Activated naive CD4-positive, alpha-beta T cell treated with anti-CD3 and anti-CD28 coated beads for 36 hours (primary cell): ENCODE measurements at regions not wholly inside any gene's neighbourhood (a gene's known extent, or its start where the extent isn't known, plus 50 kb on each side); places are given as distances from the start of the nearest gene placed in this dataset.

Experiments
- CTCF ChIA-PET: fragments of 350-600 bp; sonication (Branson Sonifier 250); formaldehyde crosslinking; loops from one replicate; lab custom pipeline; 2021; ENCODE audit warnings: antibody characterized with exemption; lab: Charles Lee
- DNase-seq: peaks from one replicate; pipeline ENCODE4 v3.0.0-alpha.2; 2020
- H3K27ac Mint-ChIP-seq: one replicate; pipeline ENCODE4 v1.8.0; 2021; ENCODE audit warnings: mild to moderate bottlenecking, mixed read lengths
- H3K27me3 Mint-ChIP-seq: one replicate; pipeline ENCODE4 v1.8.0; 2021; ENCODE audit warnings: low read depth, mixed read lengths
- H3K36me3 Mint-ChIP-seq: one replicate; pipeline ENCODE4 v1.8.0; 2021; ENCODE audit warnings: low read depth, mixed read lengths
- H3K4me1 Mint-ChIP-seq: one replicate; pipeline ENCODE4 v1.8.0; 2021; ENCODE audit warnings: low read depth, mixed read lengths
- H3K4me3 Mint-ChIP-seq: one replicate; pipeline ENCODE4 v1.8.0; 2021; ENCODE audit warnings: mild to moderate bottlenecking, moderate library complexity, mixed read lengths
- H3K9me3 Mint-ChIP-seq: one replicate; pipeline ENCODE4 v1.8.0; 2021; ENCODE audit warnings: mixed read lengths
- intact Hi-C: fragments of 100-400 bp; cut with micrococcal nuclease; formaldehyde crosslinking; loops from one replicate; pipeline ENCODE4 v1.15.1; 2023

- DNase-seq: no peak
- Mint-ChIP-seq H3K9me3 (no peaks in the 10 kb centered on the region), H3K36me3 (no peaks in the 10 kb centered on the region), H3K27ac (no peak overlapping the region), H3K27me3 (peaks cover 3% of the 10 kb centered on the region), H3K4me3 (no peak overlapping the region), H3K4me1 (no peaks in the 10 kb centered on the region)
- intact Hi-C loops: no loop called here
- CTCF ChIA-PET: no interaction called here
These were observed 395.9 kb downstream of the MATN1 start for GRCh38 chr1:30327370-30328099.

- Mint-ChIP-seq H3K4me3 (no peak overlapping the region), H3K4me1 (no peaks in the 10 kb centered on the region), H3K9me3 (no peaks in the 10 kb centered on the region), H3K36me3 (no peaks in the 10 kb centered on the region), H3K27me3 (peaks cover 4% of the 10 kb centered on the region), H3K27ac (no peak overlapping the region)
- intact Hi-C loops: no loop called here
- CTCF ChIA-PET: no interaction called here
- DNase-seq: no peak
These were observed 397.4 kb downstream of the MATN1 start for GRCh38 chr1:30325999-30326398.

GRCh38 chr1:30325085-30325935 is 398.1 kb downstream of the MATN1 start:
- intact Hi-C loops: no loop called here
- CTCF ChIA-PET: interaction anchor here (1.5 kb wide), 1 partner anchor 55 kb away, joined by 5 read pairs; no protein-coding TSS in a partner anchor
- no peaks in the 10 kb centered on the region for H3K9me3 Mint-ChIP-seq
- no peak overlapping the region for H3K27ac Mint-ChIP-seq
- no peak for DNase-seq
- H3K4me3 Mint-ChIP-seq: no peak overlapping the region
- H3K27me3 Mint-ChIP-seq: peaks cover 4% of the 10 kb centered on the region
- no peaks in the 10 kb centered on the region for H3K36me3 Mint-ChIP-seq
- no peaks in the 10 kb centered on the region for H3K4me1 Mint-ChIP-seq

- Mint-ChIP-seq H3K4me3 (no peak overlapping the region), H3K36me3 (no peaks in the 10 kb centered on the region), H3K27ac (no peak overlapping the region), H3K9me3 (no peaks in the 10 kb centered on the region), H3K4me1 (no peaks in the 10 kb centered on the region), H3K27me3 (peaks cover 7% of the 10 kb centered on the region)
- DNase-seq: no peak
- intact Hi-C loops: no loop called here
- CTCF ChIA-PET: interaction anchor here (1.5 kb wide), 1 partner anchor 56 kb away, joined by 5 read pairs; no protein-coding TSS in a partner anchor
These were observed 398.9 kb downstream of the MATN1 start for GRCh38 chr1:30324251-30325084.

- no peaks in the 10 kb centered on the region for H3K4me1 Mint-ChIP-seq
- intact Hi-C loops: no loop called here
- no peaks in the 10 kb centered on the region for H3K9me3 Mint-ChIP-seq
- CTCF ChIA-PET: interaction anchor here (1.5 kb wide), 1 partner anchor 56 kb away, joined by 5 read pairs; no protein-coding TSS in a partner anchor
- no peak overlapping the region for H3K27ac Mint-ChIP-seq
- H3K36me3 Mint-ChIP-seq: no peaks in the 10 kb centered on the region
- DNase-seq: no peak
- peaks cover 7% of the 10 kb centered on the region for H3K27me3 Mint-ChIP-seq
- no peak overlapping the region for H3K4me3 Mint-ChIP-seq
These were observed 399.5 kb downstream of the MATN1 start for GRCh38 chr1:30323841-30324240.

- CTCF ChIA-PET: no interaction called here
- H3K4me1 Mint-ChIP-seq: no peaks in the 10 kb centered on the region
- no peak for DNase-seq
- H3K27me3 Mint-ChIP-seq: peaks cover 7% of the 10 kb centered on the region
- H3K9me3 Mint-ChIP-seq: no peaks in the 10 kb centered on the region
- H3K27ac Mint-ChIP-seq: no peak overlapping the region
- H3K4me3 Mint-ChIP-seq: no peak overlapping the region
- no peaks in the 10 kb centered on the region for H3K36me3 Mint-ChIP-seq
- intact Hi-C loops: no loop called here
These were observed 400.0 kb downstream of the MATN1 start for GRCh38 chr1:30323352-30323751.

- Mint-ChIP-seq H3K27me3 (peaks cover 7% of the 10 kb centered on the region), H3K4me3 (no peak overlapping the region), H3K36me3 (no peaks in the 10 kb centered on the region), H3K9me3 (no peaks in the 10 kb centered on the region), H3K4me1 (no peaks in the 10 kb centered on the region), H3K27ac (no peak overlapping the region)
- intact Hi-C loops: no loop called here
- CTCF ChIA-PET: no interaction called here
- no peak for DNase-seq
These were observed 400.5 kb downstream of the MATN1 start for GRCh38 chr1:30322859-30323257.

- DNase-seq: no peak
- intact Hi-C loops: no loop called here
- H3K4me1 Mint-ChIP-seq: no peaks in the 10 kb centered on the region
- H3K27ac Mint-ChIP-seq: no peak overlapping the region
- CTCF ChIA-PET: no interaction called here
- H3K9me3 Mint-ChIP-seq: no peaks in the 10 kb centered on the region
- H3K4me3 Mint-ChIP-seq: no peak overlapping the region
- H3K27me3 Mint-ChIP-seq: peaks cover 7% of the 10 kb centered on the region
- no peaks in the 10 kb centered on the region for H3K36me3 Mint-ChIP-seq
These were observed 401.2 kb downstream of the MATN1 start for GRCh38 chr1:30321996-30322858.

- H3K9me3 Mint-ChIP-seq: no peaks in the 10 kb centered on the region
- no peaks in the 10 kb centered on the region for H3K36me3 Mint-ChIP-seq
- peaks cover 7% of the 10 kb centered on the region for H3K27me3 Mint-ChIP-seq
- intact Hi-C loops: no loop called here
- no peaks in the 10 kb centered on the region for H3K4me1 Mint-ChIP-seq
- H3K4me3 Mint-ChIP-seq: no peak overlapping the region
- CTCF ChIA-PET: no interaction called here
- no peak overlapping the region for H3K27ac Mint-ChIP-seq
- DNase-seq: no peak
These were observed 402.0 kb downstream of the MATN1 start for GRCh38 chr1:30321246-30321910.

- DNase-seq: no peak
- Mint-ChIP-seq H3K4me3 (no peak overlapping the region), H3K9me3 (no peaks in the 10 kb centered on the region), H3K27me3 (peaks cover 7% of the 10 kb centered on the region), H3K4me1 (no peaks in the 10 kb centered on the region), H3K36me3 (no peaks in the 10 kb centered on the region), H3K27ac (no peak overlapping the region)
- intact Hi-C loops: no loop called here
- CTCF ChIA-PET: no interaction called here
These were observed 402.8 kb downstream of the MATN1 start for GRCh38 chr1:30320581-30320890.

GRCh38 chr1:30319765-30320580 is 403.4 kb downstream of the MATN1 start:
- CTCF ChIA-PET: no interaction called here
- Mint-ChIP-seq H3K4me1 (no peaks in the 10 kb centered on the region), H3K9me3 (no peaks in the 10 kb centered on the region), H3K27ac (no peak overlapping the region), H3K4me3 (no peak overlapping the region), H3K36me3 (no peaks in the 10 kb centered on the region), H3K27me3 (peaks cover 7% of the 10 kb centered on the region)
- intact Hi-C loops: no loop called here
- no peak for DNase-seq
